Left cardiac atrium (tissue), 4 donors: ENCODE measurements at regions not wholly inside any gene's neighbourhood (a gene's known extent, or its start where the extent isn't known, plus 50 kb on each side); places are given as distances from the start of the nearest gene placed in this dataset.

Experiments used
- ATAC-seq, 2 donors: fragments of 200-7000 bp; cut with Tn5 transposase; one replicate each; pipeline ENCODE4 v1.9.1; 2020; ENCODE audit warnings: mild to moderate bottlenecking in 2 of 2, moderate library complexity in 2 of 2
- DNase-seq: peaks from one replicate; pipeline ENCODE4 v3.0.0-alpha.2; 2020
- intact Hi-C, 2 donors: fragments of 100-400 bp; cut with DNase I; formaldehyde crosslinking; loops; one replicate each; pipeline versions ENCODE4 v1.14.1 to v1.15.1; 2022 to 2023
- donor health status: DM: no; HTN: yes; CAD: no.
- donor health status: DM: no; HTN: yes; CAD: no; lungs with severe emphysema.
- donor health status: DM: yes; HTN: yes; CAD: no.
- donor health status: Dilated cardiomyopathy.

GRCh38 chr12:104864668-104865067 is 93.4 kb downstream of the SLC41A2 start:
- no peak for DNase-seq
- peak in 1 of 2 donors; percentile 23 for ATAC-seq
- intact Hi-C loops, result loop anchor here in 1 of 2 donors (10.0 kb wide), 1 partner anchor 190 kb away; no protein-coding TSS in a partner anchor

DNA sequence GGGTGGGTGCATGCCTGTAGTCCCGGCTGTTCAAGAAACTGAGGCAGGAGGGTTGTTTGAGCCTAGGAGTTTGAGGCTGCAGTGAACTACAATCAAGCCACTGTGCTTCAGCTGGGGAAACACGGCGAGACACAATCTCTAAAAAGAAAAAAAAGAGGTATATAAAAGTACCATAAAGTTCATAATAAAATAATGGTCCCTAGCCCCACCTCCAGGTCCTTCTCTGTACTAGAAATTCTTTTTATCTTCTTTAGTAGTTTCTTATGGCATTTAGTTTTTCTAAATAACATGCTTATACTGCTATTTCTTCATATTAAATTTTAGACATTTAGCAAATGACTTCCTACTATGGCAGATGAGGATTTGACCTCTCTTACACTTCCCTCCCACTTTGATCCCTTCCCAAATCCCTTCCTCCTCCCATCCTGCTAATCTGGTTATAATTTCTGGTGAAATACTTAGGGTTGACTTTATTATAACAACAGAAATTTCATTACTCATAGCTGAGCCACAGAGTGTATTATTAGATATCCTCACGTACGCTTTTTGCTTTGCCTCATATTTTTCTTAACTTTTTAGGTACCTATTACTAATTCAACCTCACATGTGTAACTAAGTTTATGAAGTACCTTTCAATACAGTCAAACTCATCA is 94.7 kb downstream of the SLC41A2 start:
- DNase-seq, result no peak
- peak; percentile 29 to 72 for ATAC-seq
- intact Hi-C loops, result loop anchor here in 1 of 2 donors (10.0 kb wide), 1 partner anchor 189 kb away; no protein-coding TSS in a partner anchor

GRCh38 chr12:104858611-104859543 is 99.2 kb downstream of the SLC41A2 start:
- ATAC-seq, result peak in 1 of 2 donors; percentile 38
- intact Hi-C loops, result loop anchor here in 1 of 2 donors (10.0 kb wide), 1 partner anchor 64 kb away; no protein-coding TSS in a partner anchor
- DNase-seq, result no peak

DNA sequence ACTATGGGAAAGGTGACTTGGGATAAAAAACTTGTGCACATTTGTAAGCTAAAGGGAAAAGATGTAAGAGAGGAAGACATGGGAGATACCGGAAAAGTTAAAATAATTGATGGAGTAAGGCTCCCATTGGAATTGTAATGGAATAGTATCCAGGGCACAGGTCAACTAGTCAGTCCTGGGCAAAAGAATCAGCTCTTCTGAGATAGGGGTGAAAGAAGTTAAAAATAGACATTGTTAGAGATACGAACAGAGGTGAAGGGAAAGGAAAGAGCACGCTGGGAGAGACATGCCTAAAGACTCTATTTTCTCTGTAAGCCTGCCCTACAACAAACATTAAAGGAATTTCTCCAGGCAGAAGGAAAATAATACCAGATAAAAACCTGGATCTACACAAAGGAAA is 101.6 kb downstream of the SLC41A2 start:
- ATAC-seq, result peak; percentile 69 to 74

GRCh38 chr12:104855599-104855998 is 102.5 kb downstream of the SLC41A2 start:
- peak; percentile 44 to 50 for ATAC-seq
- no peak for DNase-seq
- intact Hi-C loops, result loop anchor here in 1 of 2 donors (10.0 kb wide), 1 partner anchor 61 kb away; no protein-coding TSS in a partner anchor

More for the DNA sequence above, 101.6 kb downstream of the SLC41A2 start:
- intact Hi-C loops, result loop anchor here in 1 of 2 donors (10.0 kb wide), 1 partner anchor 62 kb away; no protein-coding TSS in a partner anchor
- no peak for DNase-seq

GRCh38 chr12:104852896-104853295 is 105.2 kb downstream of the SLC41A2 start:
- no peak for ATAC-seq
- intact Hi-C loops, result loop anchor here in 1 of 2 donors (10.0 kb wide), 1 partner anchor 58 kb away; no protein-coding TSS in a partner anchor

GRCh38 chr12:104852102-104852501 is 106.0 kb downstream of the SLC41A2 start:
- intact Hi-C loops, result loop anchor here in 1 of 2 donors (10.0 kb wide), 1 partner anchor 57 kb away; no protein-coding TSS in a partner anchor
- DNase-seq, result no peak
- no peak for ATAC-seq

More at GRCh38 chr12:104852896-104853295, 105.2 kb downstream of the SLC41A2 start:
- no peak for DNase-seq

DNA sequence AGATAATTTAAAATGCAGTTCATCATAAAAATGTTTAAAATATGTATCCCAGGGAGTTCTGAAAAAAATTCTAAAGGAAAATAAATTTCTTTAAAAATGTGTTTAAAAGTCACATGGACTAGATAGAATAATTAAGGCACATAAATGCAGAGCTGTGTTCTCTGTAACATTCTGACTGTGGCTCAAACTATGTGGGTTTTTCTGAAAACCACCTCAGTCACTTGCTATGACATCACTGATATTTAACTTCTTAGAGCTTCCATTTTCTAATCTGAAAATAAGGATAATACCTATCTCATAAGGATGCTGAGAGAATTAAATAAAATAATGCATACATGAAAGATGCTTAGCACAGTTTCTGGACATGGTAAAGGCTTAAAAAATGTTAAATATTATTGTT is 107.3 kb downstream of the SLC41A2 start:
- DNase-seq (no peak), ATAC-seq (no peak)
- intact Hi-C loops, result loop anchor here in 1 of 2 donors (10.0 kb wide), 1 partner anchor 56 kb away; no protein-coding TSS in a partner anchor

DNA sequence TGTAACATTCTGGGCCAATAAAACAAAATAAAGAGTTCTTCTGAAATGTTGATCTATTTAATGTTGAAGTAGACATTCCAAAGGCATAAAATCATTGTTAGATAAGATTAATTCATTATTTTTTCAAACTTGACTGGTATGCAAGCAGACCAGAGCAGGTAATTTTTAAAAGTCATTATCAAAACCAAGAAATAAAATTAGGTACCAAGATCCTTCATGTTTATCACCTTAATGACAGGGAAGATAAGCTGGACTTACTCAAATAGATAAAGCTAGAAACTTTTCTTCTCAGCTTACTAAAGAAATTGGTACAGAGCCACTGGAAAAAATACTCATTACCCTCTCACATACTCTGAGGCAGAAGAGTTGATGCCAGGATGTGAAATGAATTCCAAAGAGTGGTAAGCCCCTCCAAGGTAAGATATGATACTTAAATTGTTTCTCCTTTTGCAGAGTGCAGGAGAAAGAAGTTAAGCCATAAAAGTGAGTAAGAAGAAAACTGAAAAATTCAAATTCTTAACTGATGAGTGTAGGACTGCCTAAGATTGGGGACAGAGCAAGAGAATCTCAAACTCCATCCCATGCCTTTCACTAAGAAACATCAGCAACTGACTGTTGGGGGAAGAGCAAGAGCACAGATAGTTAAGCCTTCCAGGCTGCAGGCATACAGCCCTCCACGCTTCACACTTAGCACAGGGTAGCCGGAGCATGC is 111.9 kb downstream of the SLC41A2 start:
- intact Hi-C loops, result no loop called here
- peak in 1 of 2 donors; percentile 77 for ATAC-seq
- no peak for DNase-seq

DNA sequence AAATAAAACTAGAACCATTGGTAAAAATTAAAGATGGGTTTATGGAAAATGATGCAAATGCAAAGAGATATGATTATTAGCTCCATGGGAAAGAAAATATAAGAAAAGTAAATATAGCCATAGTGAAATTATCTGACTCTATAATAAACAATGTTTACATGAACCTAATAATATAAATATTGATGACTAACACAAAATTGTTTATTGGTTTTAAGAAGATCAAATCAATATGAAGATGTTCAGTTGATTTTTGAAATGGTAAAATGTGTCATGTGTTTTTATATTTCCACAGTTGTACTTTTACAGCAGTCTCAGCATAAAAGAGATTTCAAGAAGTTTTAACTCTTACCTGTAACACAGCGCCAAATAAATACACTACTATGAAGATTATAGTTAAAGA is 114.0 kb downstream of the SLC41A2 start:
- no peak for ATAC-seq
- DNase-seq, result no peak
- intact Hi-C loops, result no loop called here

DNA sequence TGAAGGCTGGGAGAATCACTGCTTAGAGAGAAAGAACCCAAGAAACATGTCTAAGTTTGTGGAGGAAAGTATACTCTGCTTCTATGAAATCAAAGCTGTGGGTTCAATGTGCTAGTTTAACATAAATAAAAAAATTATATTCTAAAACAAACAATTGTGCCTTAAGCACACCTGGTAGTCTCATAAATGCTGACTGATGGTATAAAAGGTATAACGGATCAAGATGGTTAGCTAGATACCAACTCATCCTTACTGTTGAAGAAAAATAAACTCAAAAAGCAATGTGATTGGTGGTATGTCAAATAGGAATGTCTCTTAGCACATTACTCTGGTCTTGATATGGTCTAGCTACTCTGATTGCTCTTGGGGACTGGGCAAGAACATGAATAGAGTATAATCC is 117.8 kb downstream of the SLC41A2 start:
- ATAC-seq (no peak), DNase-seq (no peak)
- intact Hi-C loops, result no loop called here

DNA sequence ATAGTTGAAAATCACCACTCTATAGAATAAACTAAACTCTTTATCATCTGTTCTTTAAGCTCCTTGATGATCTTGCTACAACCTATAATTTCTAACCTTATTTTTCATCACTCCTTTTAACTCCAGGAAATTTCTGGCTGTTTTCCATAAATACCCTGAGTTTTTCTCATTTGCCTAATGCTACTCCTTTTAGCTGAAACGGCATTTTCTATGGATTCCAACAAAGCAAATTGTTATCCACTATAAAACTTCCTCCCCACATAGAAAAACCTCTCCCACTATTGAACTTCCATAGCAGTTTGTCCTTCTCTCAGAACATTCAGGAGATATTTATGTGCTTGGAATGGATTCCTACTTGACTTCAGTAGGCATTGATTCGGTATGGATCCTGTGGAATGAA is 122.8 kb downstream of the SLC41A2 start:
- no peak for DNase-seq
- intact Hi-C loops, result no loop called here
- no peak for ATAC-seq

DNA sequence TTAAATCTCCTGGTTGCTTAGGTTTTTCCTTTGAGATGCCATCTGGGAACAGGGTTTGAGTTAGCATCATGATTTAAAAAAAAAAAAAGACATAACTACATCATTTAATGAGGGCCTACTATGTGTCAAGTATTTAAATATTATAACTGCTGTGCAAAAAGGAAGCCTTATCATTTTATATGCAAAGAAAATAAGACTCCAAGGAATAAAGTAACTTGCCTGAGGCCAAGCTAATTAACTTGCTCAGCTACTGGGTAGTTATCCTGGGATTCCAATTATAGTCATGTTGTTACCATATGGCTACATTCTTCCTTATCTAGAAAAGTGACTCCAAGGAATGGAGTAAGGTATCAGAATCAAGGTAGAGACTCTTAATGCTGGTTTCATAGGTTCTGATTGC is 123.5 kb downstream of the SLC41A2 start:
- DNase-seq (no peak), ATAC-seq (no peak)
- intact Hi-C loops, result no loop called here

DNA sequence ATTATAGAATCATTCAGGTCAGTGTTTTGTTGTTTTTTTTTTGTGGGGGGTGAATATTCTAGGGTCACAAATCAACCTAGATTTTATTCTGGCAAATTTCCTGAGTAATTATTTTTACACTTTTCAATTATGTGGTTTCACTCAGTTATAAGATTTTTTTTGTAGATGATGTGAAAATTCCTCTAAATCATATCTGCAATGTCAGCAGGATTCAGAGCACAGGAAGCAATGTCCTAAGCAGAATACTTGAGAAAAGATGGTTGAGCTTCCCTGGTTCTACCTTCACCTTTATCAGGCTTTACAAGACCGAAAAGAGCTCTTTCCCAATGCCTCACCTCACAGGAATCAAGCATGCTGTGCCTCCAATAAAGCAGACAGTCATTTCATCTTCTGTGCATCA is 124.3 kb downstream of the SLC41A2 start:
- intact Hi-C loops, result no loop called here
- DNase-seq (no peak), ATAC-seq (no peak)

GRCh38 chr12:104828015-104828414 is 130.1 kb downstream of the SLC41A2 start:
- intact Hi-C loops, result no loop called here
- DNase-seq (no peak), ATAC-seq (no peak)

DNA sequence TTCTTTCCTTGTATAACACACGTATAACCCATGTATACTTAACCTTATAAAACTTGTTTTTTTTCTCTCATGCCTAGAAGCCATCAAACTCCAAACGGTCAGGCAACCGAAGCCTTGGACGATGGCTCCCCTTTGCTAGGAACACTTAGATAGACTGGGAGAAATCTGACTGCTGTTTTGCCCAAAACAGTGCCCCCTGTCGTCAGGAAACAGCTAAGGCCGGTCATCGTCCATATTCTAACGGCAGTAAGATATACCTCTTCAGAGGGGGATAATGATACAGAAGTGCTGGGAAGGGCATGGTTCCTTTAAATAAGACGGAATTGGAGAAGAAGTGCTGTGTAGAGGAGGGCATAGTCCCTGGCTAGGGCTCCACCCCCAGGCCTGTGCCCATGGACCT is 130.5 kb downstream of the SLC41A2 start:
- intact Hi-C loops, result no loop called here
- no peak for DNase-seq
- no peak for ATAC-seq

GRCh38 chr12:104825408-104825807 is 132.7 kb downstream of the SLC41A2 start:
- no peak for ATAC-seq
- no peak for DNase-seq
- intact Hi-C loops, result no loop called here

DNA sequence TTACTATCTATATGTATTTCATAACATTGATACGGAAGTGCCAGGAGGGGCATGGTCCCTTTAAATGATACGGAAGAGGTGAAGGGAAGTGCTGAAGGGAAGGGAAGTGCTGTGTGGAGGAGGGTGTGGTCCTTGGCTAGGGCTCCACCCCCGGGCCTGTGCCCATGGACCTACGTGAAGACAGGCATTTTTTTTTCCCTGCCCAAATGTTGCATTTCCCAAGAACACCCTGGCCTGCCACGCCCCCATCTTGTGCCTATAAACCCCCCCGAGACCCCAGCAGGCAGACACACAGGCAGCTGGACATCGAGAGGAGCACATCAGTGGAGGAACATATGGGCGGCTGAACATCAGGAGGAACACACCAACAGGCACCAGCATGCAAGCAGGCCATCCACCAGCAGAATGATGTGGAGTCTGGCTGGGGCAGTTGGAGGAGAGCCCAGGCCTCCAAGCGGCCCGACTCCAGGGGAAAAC is 134.1 kb downstream of the SLC41A2 start:
- intact Hi-C loops, result no loop called here
- DNase-seq (peak; percentile 22), ATAC-seq (peak in 1 of 2 donors; percentile 47)

DNA sequence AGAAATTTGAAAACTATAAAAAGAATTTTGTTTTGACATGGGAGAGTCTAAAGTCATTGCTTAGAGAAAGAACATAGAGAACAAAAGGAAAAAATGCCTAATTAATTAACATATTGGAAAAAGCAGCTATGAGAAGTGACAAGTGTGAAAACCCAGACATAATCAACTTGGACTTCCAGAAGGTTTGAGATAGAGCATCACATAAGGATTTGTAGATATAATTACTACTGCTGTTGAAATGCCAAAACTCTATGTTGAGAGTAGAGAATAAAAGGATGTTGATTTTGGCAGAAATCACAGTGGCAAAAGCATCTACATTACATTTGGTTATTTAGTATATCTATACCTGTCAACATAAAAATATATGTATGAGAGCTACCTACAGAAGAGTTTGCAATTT is 135.1 kb downstream of the SLC41A2 start:
- intact Hi-C loops, result no loop called here
- no peak for DNase-seq
- no peak for ATAC-seq
